OCI-LY3 (cell line): ENCODE measurements at regions not wholly inside any gene's neighbourhood (a gene's known extent, or its start where the extent isn't known, plus 50 kb on each side); places are given as distances from the start of the nearest gene placed in this dataset.

Experiments
- H2AFZ ChIP-seq: fragments of 200-600, 300-600 bp; shearing (Covaris generic); 2 replicates; pipeline ENCODE4 v1.6.0; 2014; ENCODE audit warnings: antibody characterized with exemption, low read depth, low read length
- H3K27ac ChIP-seq: fragments of 200-600, 300-600 bp; sonication (generic); 2 replicates; pipeline ENCODE4 v1.5.1; 2014; ENCODE audit warnings: mild to moderate bottlenecking, low read length, moderate library complexity, mixed read lengths
- H3K27me3 ChIP-seq: fragments of 200-600, 300-600 bp; sonication (generic); 2 replicates; pipeline ENCODE4 v1.6.1; 2014; ENCODE audit warnings: low read depth, low read length, mixed read lengths
- H3K36me3 ChIP-seq: fragments of 200-600, 300-600 bp; sonication (generic); replicated peaks from 2 replicates; pipeline ENCODE3; 2014; ENCODE audit warnings: low read depth, low read length, mixed read lengths
- H3K4me1 ChIP-seq: fragments of 300-600, 200-600 bp; sonication (generic); 2 replicates; pipeline ENCODE4 v1.6.1; 2014; ENCODE audit warnings: low read length, mixed read lengths
- H3K4me2 ChIP-seq: fragments of 200-600, 300-600 bp; sonication (generic); 2 replicates; pipeline ENCODE4 v1.6.1; 2014; ENCODE audit warnings: low read length, mixed read lengths
- H3K4me3 ChIP-seq: fragments of 300-600, 200-600 bp; sonication (generic); 2 replicates; pipeline ENCODE4 v1.5.1; 2014; ENCODE audit warnings: antibody characterized with exemption, mild to moderate bottlenecking, low read length, moderate library complexity
- H3K79me2 ChIP-seq: fragments of 300-600, 200-600 bp; shearing (Covaris generic); 2 replicates; pipeline ENCODE4 v1.6.1; 2014; ENCODE audit warnings: mild to moderate bottlenecking, low read length, mixed read lengths
- H3K9ac ChIP-seq: fragments of 300-600, 200-600 bp; shearing (Covaris generic); 2 replicates; pipeline ENCODE4 v1.6.0; 2014; ENCODE audit warnings: mild to moderate bottlenecking, low read length, moderate library complexity
- H3K9me3 ChIP-seq: fragments of 200-600, 300-600 bp; shearing (Covaris generic); 2 replicates; pipeline ENCODE4 v1.6.1; 2014; ENCODE audit warnings: low read length, mixed read lengths; ENCODE audit not compliant: insufficient read depth
- H4K20me1 ChIP-seq: fragments of 200-600, 300-600 bp; sonication (generic); 2 replicates; pipeline ENCODE4 v1.6.1; 2016; ENCODE audit warnings: low read length, mixed read lengths; ENCODE audit not compliant: insufficient read depth
- EZH2phosphoT487 ChIP-seq: fragments of 200-600 bp; shearing (Covaris generic); IDR thresholded peaks from 2 replicates; pipeline ENCODE4 v1.6.1; 2018; ENCODE audit warnings: antibody characterized with exemption, mixed run types, low read depth
- TF ChIP-seq, protein P1 (sequence below): fragments of 200-600, 300-600 bp; sonication (generic); IDR thresholded peaks from 2 replicates; pipeline ENCODE4 v1.5.1; 2014; ENCODE audit warnings: antibody characterized with exemption, low read length, low read depth

GRCh38 chr6:48184648-48185047 is 73.7 kb upstream of the PTCHD4 start:
- no peak overlapping the region for H3K27ac ChIP-seq
- no peaks in the 10 kb centered on the region for H3K4me1 ChIP-seq
- no peak overlapping the region for H2AFZ ChIP-seq
- H3K79me2 ChIP-seq, result no peaks in the 10 kb centered on the region
- no peak for TF ChIP-seq EZH2phosphoT487
- TF ChIP-seq, protein P1, sequence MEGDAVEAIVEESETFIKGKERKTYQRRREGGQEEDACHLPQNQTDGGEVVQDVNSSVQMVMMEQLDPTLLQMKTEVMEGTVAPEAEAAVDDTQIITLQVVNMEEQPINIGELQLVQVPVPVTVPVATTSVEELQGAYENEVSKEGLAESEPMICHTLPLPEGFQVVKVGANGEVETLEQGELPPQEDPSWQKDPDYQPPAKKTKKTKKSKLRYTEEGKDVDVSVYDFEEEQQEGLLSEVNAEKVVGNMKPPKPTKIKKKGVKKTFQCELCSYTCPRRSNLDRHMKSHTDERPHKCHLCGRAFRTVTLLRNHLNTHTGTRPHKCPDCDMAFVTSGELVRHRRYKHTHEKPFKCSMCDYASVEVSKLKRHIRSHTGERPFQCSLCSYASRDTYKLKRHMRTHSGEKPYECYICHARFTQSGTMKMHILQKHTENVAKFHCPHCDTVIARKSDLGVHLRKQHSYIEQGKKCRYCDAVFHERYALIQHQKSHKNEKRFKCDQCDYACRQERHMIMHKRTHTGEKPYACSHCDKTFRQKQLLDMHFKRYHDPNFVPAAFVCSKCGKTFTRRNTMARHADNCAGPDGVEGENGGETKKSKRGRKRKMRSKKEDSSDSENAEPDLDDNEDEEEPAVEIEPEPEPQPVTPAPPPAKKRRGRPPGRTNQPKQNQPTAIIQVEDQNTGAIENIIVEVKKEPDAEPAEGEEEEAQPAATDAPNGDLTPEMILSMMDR, result no peak
- H4K20me1 ChIP-seq, result no peaks in the 10 kb centered on the region
- no peak overlapping the region for H3K4me2 ChIP-seq
- no peaks in the 10 kb centered on the region for H3K27me3 ChIP-seq
- H3K9me3 ChIP-seq, result no peaks in the 10 kb centered on the region
- no peak overlapping the region for H3K9ac ChIP-seq
- no peaks in the 10 kb centered on the region for H3K36me3 ChIP-seq
- no peak overlapping the region for H3K4me3 ChIP-seq

DNA sequence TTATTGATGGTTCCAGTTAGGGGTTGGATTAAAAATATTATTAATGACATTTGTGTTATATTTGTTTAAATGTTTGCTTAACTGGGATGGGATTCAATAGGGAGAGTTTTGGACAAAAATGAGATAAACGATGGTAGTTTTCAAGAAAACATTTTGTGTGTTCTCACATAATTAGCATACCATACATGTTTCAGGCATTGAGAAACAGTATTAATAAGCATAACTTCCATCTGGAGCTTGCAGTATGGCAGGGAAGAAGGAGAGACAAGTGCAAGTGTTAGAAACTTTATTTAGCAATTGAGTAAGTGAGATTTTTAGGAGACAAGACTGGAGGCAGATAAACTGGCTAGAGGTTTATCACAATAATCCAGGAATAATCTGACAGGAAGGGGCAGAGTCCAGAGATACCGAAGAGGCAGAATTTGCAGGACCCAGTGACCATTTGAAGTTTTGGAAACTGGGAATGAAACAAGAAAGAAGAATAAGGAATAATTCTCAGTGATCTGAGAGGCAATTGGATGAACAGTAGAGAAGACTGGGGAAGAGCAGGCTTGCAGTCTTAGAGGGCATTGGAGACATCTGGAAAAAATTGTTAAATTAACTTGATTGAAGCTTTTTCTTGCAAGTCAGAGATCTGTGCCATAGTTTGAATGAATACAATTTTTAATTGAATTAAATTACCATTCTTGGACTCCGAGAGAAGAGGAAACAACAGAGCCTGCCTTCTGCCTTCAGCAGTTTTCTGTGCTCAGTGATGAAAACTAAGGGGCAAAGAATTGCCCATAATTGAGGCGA is 73.0 kb upstream of the PTCHD4 start:
- no peak overlapping the region for H2AFZ ChIP-seq
- H4K20me1 ChIP-seq, result no peaks in the 10 kb centered on the region
- no peak overlapping the region for H3K4me3 ChIP-seq
- no peaks in the 10 kb centered on the region for H3K36me3 ChIP-seq
- no peaks in the 10 kb centered on the region for H3K79me2 ChIP-seq
- no peak overlapping the region for H3K4me2 ChIP-seq
- no peaks in the 10 kb centered on the region for H3K4me1 ChIP-seq
- no peak overlapping the region for H3K27ac ChIP-seq
- H3K9ac ChIP-seq, result no peak overlapping the region
- no peak for TF ChIP-seq EZH2phosphoT487
- TF ChIP-seq, protein P1, result no peak
- no peaks in the 10 kb centered on the region for H3K9me3 ChIP-seq
- no peaks in the 10 kb centered on the region for H3K27me3 ChIP-seq

DNA sequence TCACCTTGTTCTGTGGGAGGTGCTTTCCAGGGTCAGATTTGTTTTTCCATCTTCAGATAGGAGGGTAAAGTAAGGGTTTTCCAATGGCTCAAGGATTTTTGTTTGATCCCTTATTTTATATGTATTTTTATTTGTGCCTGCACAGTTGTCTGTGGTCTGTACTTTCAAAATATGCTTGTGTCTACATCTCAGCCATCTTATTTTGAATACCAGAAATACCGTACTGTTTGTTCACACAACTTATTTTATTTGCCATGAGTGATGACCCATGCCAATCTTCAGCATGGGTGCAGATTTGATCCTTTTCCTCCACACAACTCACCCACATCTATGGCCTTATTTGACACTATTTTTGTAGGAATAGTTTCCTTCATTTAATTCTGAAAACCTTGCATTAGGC is 72.2 kb upstream of the PTCHD4 start:
- TF ChIP-seq, protein P1, result no peak
- no peak for TF ChIP-seq EZH2phosphoT487
- Histone ChIP-seq H3K79me2 (no peaks in the 10 kb centered on the region), H4K20me1 (no peaks in the 10 kb centered on the region), H3K4me3 (no peak overlapping the region), H3K4me2 (no peak overlapping the region), H3K27ac (no peak overlapping the region), H3K36me3 (no peaks in the 10 kb centered on the region), H2AFZ (no peak overlapping the region), H3K9me3 (no peaks in the 10 kb centered on the region), H3K9ac (no peak overlapping the region), H3K4me1 (no peaks in the 10 kb centered on the region), H3K27me3 (no peaks in the 10 kb centered on the region)

DNA sequence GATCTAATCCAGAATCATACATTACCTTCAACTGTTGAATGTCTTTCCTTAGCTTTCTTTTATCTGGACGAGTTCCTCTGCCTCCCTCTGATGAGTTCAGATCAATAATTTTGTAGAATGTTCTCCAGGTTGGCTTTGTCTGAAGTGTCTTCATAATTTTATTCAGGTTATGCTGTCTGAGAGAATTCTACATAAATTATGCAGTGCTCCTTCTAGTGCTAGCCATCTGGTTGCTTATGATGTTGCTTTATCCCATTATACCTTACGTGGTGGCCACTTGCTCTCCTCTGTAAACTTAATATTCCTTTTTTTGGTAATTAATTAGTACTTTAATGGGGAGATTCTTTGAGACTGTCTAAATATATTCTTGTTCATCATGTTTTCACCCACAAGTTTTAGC is 67.7 kb upstream of the PTCHD4 start:
- TF ChIP-seq, protein P1, result no peak
- TF ChIP-seq EZH2phosphoT487, result no peak

More for the DNA sequence above, 67.7 kb upstream of the PTCHD4 start:
- H3K4me2 ChIP-seq, result no peak overlapping the region
- H3K4me3 ChIP-seq, result no peak overlapping the region
- no peak overlapping the region for H3K9ac ChIP-seq
- no peaks in the 10 kb centered on the region for H3K27me3 ChIP-seq
- no peaks in the 10 kb centered on the region for H3K9me3 ChIP-seq
- H3K36me3 ChIP-seq, result no peaks in the 10 kb centered on the region
- no peak overlapping the region for H2AFZ ChIP-seq
- no peaks in the 10 kb centered on the region for H4K20me1 ChIP-seq
- no peaks in the 10 kb centered on the region for H3K4me1 ChIP-seq
- no peak overlapping the region for H3K27ac ChIP-seq
- no peaks in the 10 kb centered on the region for H3K79me2 ChIP-seq
